Stimulated activated naive B cell treated with anti-CD40 and anti-IgM and Interleukin-4, amounts not matched to agents 10 μg/mL and 1 μg/mL and 100 μg/mL, for 72 hours (primary cell): ENCODE measurements at regions not wholly inside any gene's neighbourhood (a gene's known extent, or its start where the extent isn't known, plus 50 kb on each side); places are given as distances from the start of the nearest gene placed in this dataset.
A peak's percentile ranks its signal among the peaks of the same experiment; 100 is the strongest.
"Not testable (repeated sequence)": the region's sequence is repeated elsewhere in the genome, so short reads cannot be mapped to it uniquely, and the experiment has no call there.

ENCODE experiments used
- ATAC-seq, 2 donors: fragments of 150-1000 bp; cut with Tn5 transposase; replicated peaks; 2 replicates each; pipeline ENCODE4 v1.10.0; 2021; ENCODE audit warnings: moderate library complexity in 1 of 2
- DNase-seq: peaks from one replicate; pipeline ENCODE4 v3.0.0; 2021
- H3K27ac Mint-ChIP-seq: one replicate; pipeline ENCODE4 v1.8.0; 2022; ENCODE audit warnings: mild to moderate bottlenecking, mixed read lengths
- H3K27me3 Mint-ChIP-seq, 2 donors: one replicate each; pipeline ENCODE4 v1.8.0; 2022; ENCODE audit warnings: mixed read lengths in 2 of 2
- H3K36me3 Mint-ChIP-seq, 2 donors: one replicate each; pipeline ENCODE4 v1.8.0; 2022; ENCODE audit warnings: mixed read lengths in 2 of 2, mild to moderate bottlenecking in 1 of 2
- H3K4me1 Mint-ChIP-seq, 2 donors: one replicate each; pipeline ENCODE4 v1.8.0; 2022; ENCODE audit warnings: mixed read lengths in 2 of 2, mild to moderate bottlenecking in 1 of 2
- H3K4me3 Mint-ChIP-seq, 2 donors: one replicate each; pipeline ENCODE4 v1.8.0; 2022; ENCODE audit warnings: mild to moderate bottlenecking in 2 of 2, mixed read lengths in 2 of 2, moderate library complexity in 1 of 2
- H3K9me3 Mint-ChIP-seq, 2 donors: one replicate each; pipeline ENCODE4 v1.8.0; 2022; ENCODE audit warnings: mixed read lengths in 2 of 2, mild to moderate bottlenecking in 1 of 2

GRCh38 chr2:234898534-234899053, 53.2 kb upstream of the SH3BP4 start:
- ATAC-seq (no peak), DNase-seq (no peak)
- Mint-ChIP-seq H3K4me3 (no peak overlapping the region), H3K9me3 (peaks cover 3 to 4% of the 10 kb centered on the region in 2 donors), H3K36me3 (peaks cover 0 to 1% of the 10 kb centered on the region in 2 donors), H3K27ac (no peak overlapping the region), H3K27me3 (peaks cover 0 to 4% of the 10 kb centered on the region in 2 donors), H3K4me1 (no peaks in the 10 kb centered on the region)

- DNase-seq, result not testable (repeated sequence)
Measured at GRCh38 chr2:234888442-234888841, 63.4 kb upstream of the SH3BP4 start.

GRCh38 chr2:234887195-234887594, 64.6 kb upstream of the SH3BP4 start:
- Mint-ChIP-seq H3K9me3 (no peaks in the 10 kb centered on the region), H3K4me1 (no peaks in the 10 kb centered on the region), H3K27me3 (no peaks in the 10 kb centered on the region), H3K27ac (no peak overlapping the region), H3K4me3 (no peak overlapping the region), H3K36me3 (no peaks in the 10 kb centered on the region)
- DNase-seq (no peak), ATAC-seq (no peak)

More at GRCh38 chr2:234888442-234888841, 63.4 kb upstream of the SH3BP4 start:
- ATAC-seq, H3K27me3 Mint-ChIP-seq, H3K36me3 Mint-ChIP-seq, H3K27ac Mint-ChIP-seq, H3K4me1 Mint-ChIP-seq, H3K9me3 Mint-ChIP-seq: not testable (repeated sequence)
- H3K4me3 Mint-ChIP-seq, result peak overlapping the region in 1 of 2 donors; percentile 46

GRCh38 chr2:234885886-234886285, 65.9 kb upstream of the SH3BP4 start:
- Mint-ChIP-seq H3K4me1 (no peaks in the 10 kb centered on the region), H3K36me3 (no peaks in the 10 kb centered on the region), H3K9me3 (no peaks in the 10 kb centered on the region), H3K4me3 (no peak overlapping the region), H3K27ac (no peak overlapping the region), H3K27me3 (no peaks in the 10 kb centered on the region)
- no peak for ATAC-seq
- no peak for DNase-seq

GRCh38 chr2:234885118-234885517, 66.7 kb upstream of the SH3BP4 start:
- ATAC-seq (no peak), DNase-seq (no peak)
- Mint-ChIP-seq H3K27ac (no peak overlapping the region), H3K4me1 (no peaks in the 10 kb centered on the region), H3K9me3 (no peaks in the 10 kb centered on the region), H3K4me3 (no peak overlapping the region), H3K27me3 (no peaks in the 10 kb centered on the region), H3K36me3 (no peaks in the 10 kb centered on the region)

GRCh38 chr2:234884591-234884990, 67.2 kb upstream of the SH3BP4 start:
- H3K9me3 Mint-ChIP-seq, result no peaks in the 10 kb centered on the region
- H3K4me3 Mint-ChIP-seq, result no peak overlapping the region
- ATAC-seq, result no peak

GRCh38 chr2:234881413-234882241, 70.2 kb upstream of the SH3BP4 start:
- ATAC-seq, result peak; percentile 81 to 82
- no peak overlapping the region for H3K4me3 Mint-ChIP-seq
- peaks cover 7% of the 10 kb centered on the region in 2 donors for H3K9me3 Mint-ChIP-seq
- DNase-seq, result peak; percentile 26
- no peak overlapping the region for H3K27ac Mint-ChIP-seq
- H3K4me1 Mint-ChIP-seq, result peaks cover 0 to 3% of the 10 kb centered on the region in 2 donors
- peaks cover 0 to 3% of the 10 kb centered on the region in 2 donors for H3K36me3 Mint-ChIP-seq
- no peaks in the 10 kb centered on the region for H3K27me3 Mint-ChIP-seq

More at GRCh38 chr2:234884591-234884990, 67.2 kb upstream of the SH3BP4 start:
- Mint-ChIP-seq H3K27ac (no peak overlapping the region), H3K36me3 (no peaks in the 10 kb centered on the region), H3K4me1 (no peaks in the 10 kb centered on the region), H3K27me3 (no peaks in the 10 kb centered on the region)
- no peak for DNase-seq

GRCh38 chr2:234880551-234881211, 71.1 kb upstream of the SH3BP4 start:
- peaks cover 8 to 13% of the 10 kb centered on the region in 2 donors for H3K4me1 Mint-ChIP-seq
- no peak for ATAC-seq
- H3K36me3 Mint-ChIP-seq, result peaks cover 0 to 3% of the 10 kb centered on the region in 2 donors
- peaks cover 11 to 14% of the 10 kb centered on the region in 2 donors for H3K9me3 Mint-ChIP-seq
- H3K4me3 Mint-ChIP-seq, result no peak overlapping the region
- no peak for DNase-seq
- no peaks in the 10 kb centered on the region for H3K27me3 Mint-ChIP-seq
- no peak overlapping the region for H3K27ac Mint-ChIP-seq

GRCh38 chr2:234879671-234880455, 72.0 kb upstream of the SH3BP4 start:
- ATAC-seq, result no peak
- Mint-ChIP-seq H3K9me3 (peaks cover 11 to 14% of the 10 kb centered on the region in 2 donors), H3K27ac (no peak overlapping the region), H3K27me3 (no peaks in the 10 kb centered on the region), H3K4me1 (peaks cover 11 to 17% of the 10 kb centered on the region in 2 donors), H3K4me3 (no peak overlapping the region), H3K36me3 (peaks cover 0 to 3% of the 10 kb centered on the region in 2 donors)
- DNase-seq, result no peak

- not testable (repeated sequence) for H3K36me3 Mint-ChIP-seq, ATAC-seq, H3K27ac Mint-ChIP-seq, DNase-seq, H3K4me3 Mint-ChIP-seq
- peaks cover 16 to 20% of the 10 kb centered on the region in 2 donors for H3K9me3 Mint-ChIP-seq
- peaks cover 11 to 20% of the 10 kb centered on the region in 2 donors for H3K4me1 Mint-ChIP-seq
- H3K27me3 Mint-ChIP-seq, result peaks cover 0 to 12% of the 10 kb centered on the region in 2 donors
Measured at GRCh38 chr2:234876621-234877020, 75.2 kb upstream of the SH3BP4 start.

- H3K27me3 Mint-ChIP-seq, result peaks cover 5 to 26% of the 10 kb centered on the region in 2 donors
- peaks cover 11 to 20% of the 10 kb centered on the region in 2 donors for H3K4me1 Mint-ChIP-seq
- peaks cover 16 to 20% of the 10 kb centered on the region in 2 donors for H3K9me3 Mint-ChIP-seq
- peaks cover 9% of the 10 kb centered on the region in 2 donors for H3K36me3 Mint-ChIP-seq
- H3K4me3 Mint-ChIP-seq, result no peak overlapping the region
- DNase-seq (no peak), ATAC-seq (no peak)
- H3K27ac Mint-ChIP-seq, result no peak overlapping the region
Measured at GRCh38 chr2:234874347-234875046, 77.3 kb upstream of the SH3BP4 start.

GRCh38 chr2:234873828-234874173, 78.0 kb upstream of the SH3BP4 start:
- Mint-ChIP-seq H3K4me1 (peaks cover 11 to 20% of the 10 kb centered on the region in 2 donors), H3K27me3 (peaks cover 5 to 26% of the 10 kb centered on the region in 2 donors), H3K36me3 (peaks cover 9% of the 10 kb centered on the region in 2 donors), H3K4me3 (no peak overlapping the region), H3K27ac (no peak overlapping the region), H3K9me3 (peaks cover 16 to 20% of the 10 kb centered on the region in 2 donors)
- DNase-seq, result no peak
- ATAC-seq, result no peak

- H3K4me1 Mint-ChIP-seq, result peaks cover 11 to 20% of the 10 kb centered on the region in 2 donors
- no peak overlapping the region for H3K27ac Mint-ChIP-seq
- DNase-seq (no peak), ATAC-seq (no peak)
- H3K36me3 Mint-ChIP-seq, result peaks cover 9% of the 10 kb centered on the region in 2 donors
- H3K9me3 Mint-ChIP-seq, result peaks cover 16 to 22% of the 10 kb centered on the region in 2 donors
- peaks cover 5 to 28% of the 10 kb centered on the region in 2 donors for H3K27me3 Mint-ChIP-seq
- H3K4me3 Mint-ChIP-seq, result no peak overlapping the region
Measured at GRCh38 chr2:234873103-234873827, 78.6 kb upstream of the SH3BP4 start.
